ENCODE measurements at regions not wholly inside any gene's neighbourhood (a gene's known extent, or its start where the extent isn't known, plus 50 kb on each side); places are given as distances from the start of the nearest gene placed in this dataset.

DNA sequence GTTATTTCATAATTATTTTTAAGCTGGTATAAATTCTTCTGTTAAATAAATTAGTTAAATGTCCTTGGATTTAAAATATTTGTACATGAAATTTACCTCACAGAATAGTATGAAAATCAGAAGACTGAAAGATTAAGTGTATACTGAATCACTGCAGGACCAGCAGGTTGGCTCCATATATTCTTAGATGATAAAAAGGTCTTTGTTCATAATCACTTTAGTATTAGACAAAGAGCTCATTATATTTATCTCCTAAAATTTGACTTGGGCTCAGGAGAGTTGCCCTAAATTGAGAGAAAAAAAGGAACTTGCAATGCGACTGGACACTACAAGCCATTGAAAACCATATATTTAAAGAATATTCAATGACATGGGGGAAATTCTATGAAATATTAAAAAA, 766.4 kb upstream of the CITED2 start:
- Histone ChIP-seq H3K36me3 (ENCODE audit: insufficient read depth, insufficient read length, low read length) (no peaks in the 10 kb centered on the region), H3K9ac (ENCODE audit: insufficient read length, low read depth) (no peak overlapping the region), H3K4me3 (ENCODE audit: insufficient read length, low read depth) (no peak overlapping the region), H3K4me1 (ENCODE audit: insufficient read depth, insufficient read length) (no peaks in the 10 kb centered on the region), H3K9me3 (ENCODE audit: insufficient read depth, low read length) (no peaks in the 10 kb centered on the region), H3K27me3 (ENCODE audit: insufficient read depth, insufficient read length) (no peaks in the 10 kb centered on the region)
- TF ChIP-seq YY1 (IDR thresholded peaks at IDR 0.05; ENCODE audit: insufficient read depth, insufficient read length), result no peak
- TF ChIP-seq ZNF274 (IDR thresholded peaks at IDR 0.05; ENCODE audit: low read depth, low read length), result no peak
- TF ChIP-seq SUZ12 (IDR thresholded peaks at IDR 0.05; ENCODE audit: extremely low read depth, insufficient read depth, insufficient read length), result no peak
- DNase-seq (ENCODE audit: low read depth, low spot score), result no peak

DNA sequence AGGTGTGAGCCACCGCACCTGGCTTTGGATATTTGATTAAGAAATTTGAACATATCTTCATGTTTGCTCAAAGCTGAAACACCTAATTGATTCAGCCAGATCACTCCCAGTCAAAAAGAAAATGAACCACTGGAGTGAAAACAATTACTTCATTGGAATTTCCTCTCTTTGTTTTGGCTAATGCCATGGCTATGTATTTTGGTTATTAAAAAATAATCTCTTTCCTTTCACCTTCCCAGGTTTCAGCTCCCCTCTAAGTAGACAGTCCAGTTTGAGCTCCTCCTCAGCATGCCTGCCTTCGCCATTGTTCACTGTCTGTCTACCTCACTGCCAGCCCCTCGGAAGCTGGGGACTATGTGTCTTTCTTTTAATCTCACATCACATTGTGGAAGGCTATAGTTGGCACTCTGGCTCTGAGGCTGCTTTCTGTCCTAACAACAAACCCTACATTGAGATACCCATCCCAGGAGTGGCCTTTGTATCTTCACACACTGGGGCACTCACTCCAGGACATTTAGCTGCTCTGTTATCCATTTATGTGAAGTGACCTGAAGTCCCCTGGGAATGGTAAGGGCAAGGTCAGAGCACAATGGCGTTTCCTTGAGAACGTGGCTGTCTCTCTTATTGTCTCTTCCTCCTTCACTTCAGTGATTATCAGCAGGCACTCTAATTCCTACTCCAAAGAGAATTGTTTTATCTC, 764.0 kb upstream of the CITED2 start:
- no peak for TF ChIP-seq SUZ12 (IDR thresholded peaks at IDR 0.05; ENCODE audit: extremely low read depth, insufficient read depth, insufficient read length)
- TF ChIP-seq YY1 (IDR thresholded peaks at IDR 0.05; ENCODE audit: insufficient read depth, insufficient read length), result no peak
- no peak for TF ChIP-seq ZNF274 (IDR thresholded peaks at IDR 0.05; ENCODE audit: low read depth, low read length)
- Histone ChIP-seq H3K27me3 (ENCODE audit: insufficient read depth, insufficient read length) (no peaks in the 10 kb centered on the region), H3K36me3 (ENCODE audit: insufficient read depth, insufficient read length, low read length) (no peaks in the 10 kb centered on the region), H3K9me3 (ENCODE audit: insufficient read depth, low read length) (no peaks in the 10 kb centered on the region), H3K4me1 (ENCODE audit: insufficient read depth, insufficient read length) (no peaks in the 10 kb centered on the region), H3K9ac (ENCODE audit: insufficient read length, low read depth) (no peak overlapping the region), H3K4me3 (ENCODE audit: insufficient read length, low read depth) (no peak overlapping the region)
- DNase-seq (ENCODE audit: low read depth, low spot score), result no peak

DNA sequence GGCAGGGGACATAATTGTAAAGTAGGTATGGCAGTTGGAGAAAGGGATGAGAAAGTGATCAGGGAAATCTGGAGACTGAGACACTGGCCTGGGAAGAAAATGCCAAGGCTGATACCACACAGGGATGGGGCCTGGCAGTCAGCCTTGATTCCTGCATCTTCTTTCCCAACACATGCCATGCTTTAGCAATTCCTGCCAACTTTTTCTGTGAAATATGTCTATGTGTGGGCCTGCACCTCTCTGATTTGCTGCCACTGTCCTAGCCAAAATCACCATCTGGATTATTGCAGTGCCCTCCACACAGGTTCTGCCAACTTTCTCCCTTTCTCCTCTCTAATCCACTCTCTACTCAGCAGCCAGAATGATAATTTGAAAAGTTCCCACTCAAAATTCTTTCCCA, 759.8 kb upstream of the CITED2 start:
- no peaks in the 10 kb centered on the region; the same call in 1 of the 2 replicates for H3K9me3 ChIP-seq (ENCODE audit: insufficient read depth, low read length)
- no peaks in the 10 kb centered on the region for H3K4me1 ChIP-seq (ENCODE audit: insufficient read depth, insufficient read length)
- H3K27me3 ChIP-seq (ENCODE audit: insufficient read depth, insufficient read length), result no peaks in the 10 kb centered on the region
- no peak for TF ChIP-seq YY1 (IDR thresholded peaks at IDR 0.05; ENCODE audit: insufficient read depth, insufficient read length)
- no peak for TF ChIP-seq SUZ12 (IDR thresholded peaks at IDR 0.05; ENCODE audit: extremely low read depth, insufficient read depth, insufficient read length)
- TF ChIP-seq ZNF274 (IDR thresholded peaks at IDR 0.05; ENCODE audit: low read depth, low read length), result no peak
- DNase-seq (ENCODE audit: low read depth, low spot score), result no peak
- H3K9ac ChIP-seq (ENCODE audit: insufficient read length, low read depth), result no peak overlapping the region
- H3K4me3 ChIP-seq (ENCODE audit: insufficient read length, low read depth), result no peak overlapping the region
- no peaks in the 10 kb centered on the region for H3K36me3 ChIP-seq (ENCODE audit: insufficient read depth, insufficient read length, low read length)

DNA sequence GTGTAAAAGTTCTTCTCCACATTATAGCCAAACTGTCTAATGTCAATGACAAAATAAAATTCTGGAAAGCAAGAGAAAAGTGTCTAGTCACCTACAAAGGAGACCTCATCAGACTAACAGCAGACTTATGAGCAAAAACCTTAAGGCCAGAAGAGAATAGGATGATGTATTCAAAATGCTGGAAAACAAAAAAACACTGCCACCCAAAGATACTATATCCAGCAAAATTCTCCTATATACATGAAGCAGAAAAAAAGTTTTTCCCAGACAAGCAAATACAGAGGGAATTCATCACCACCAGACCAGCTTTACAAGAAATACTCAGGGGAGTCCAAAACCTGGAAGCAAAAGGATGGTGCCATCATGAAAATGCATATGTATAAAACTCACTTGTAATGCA, 755.6 kb upstream of the CITED2 start:
- H3K9ac ChIP-seq (ENCODE audit: insufficient read length, low read depth), result no peak overlapping the region
- H3K27me3 ChIP-seq (ENCODE audit: insufficient read depth, insufficient read length), result no peaks in the 10 kb centered on the region
- TF ChIP-seq SUZ12 (IDR thresholded peaks at IDR 0.05; ENCODE audit: extremely low read depth, insufficient read depth, insufficient read length), result no peak
- TF ChIP-seq YY1 (IDR thresholded peaks at IDR 0.05; ENCODE audit: insufficient read depth, insufficient read length), result no peak
- no peak for TF ChIP-seq ZNF274 (IDR thresholded peaks at IDR 0.05; ENCODE audit: low read depth, low read length)
- no peak for DNase-seq (ENCODE audit: low read depth, low spot score)
- H3K9me3 ChIP-seq (ENCODE audit: insufficient read depth, low read length), result no peaks in the 10 kb centered on the region; the same call in 1 of the 2 replicates
- no peak overlapping the region for H3K4me3 ChIP-seq (ENCODE audit: insufficient read length, low read depth)
- H3K36me3 ChIP-seq (ENCODE audit: insufficient read depth, insufficient read length, low read length), result no peaks in the 10 kb centered on the region
- no peaks in the 10 kb centered on the region for H3K4me1 ChIP-seq (ENCODE audit: insufficient read depth, insufficient read length)

DNA sequence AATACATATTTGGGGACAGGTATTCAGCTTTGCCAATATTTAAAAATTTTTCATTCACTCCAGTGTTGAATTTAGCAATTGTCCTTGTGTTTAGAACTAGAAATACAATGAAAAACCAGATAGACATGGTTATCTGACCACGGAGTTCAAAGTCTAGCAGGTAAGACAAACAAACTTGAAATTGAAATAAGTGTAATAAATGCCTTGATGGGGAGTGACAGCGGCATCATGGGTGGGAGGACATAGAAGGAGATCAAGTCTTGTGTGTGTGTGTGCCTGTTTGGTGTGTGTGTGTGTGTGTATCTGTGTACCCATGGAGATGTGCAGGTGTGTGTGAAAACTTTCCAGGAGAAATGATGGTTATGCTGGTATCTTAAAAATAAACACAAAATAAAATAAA, 750.0 kb upstream of the CITED2 start:
- Histone ChIP-seq H3K4me3 (ENCODE audit: insufficient read length, low read depth) (no peak overlapping the region), H3K36me3 (ENCODE audit: insufficient read depth, insufficient read length, low read length) (no peaks in the 10 kb centered on the region), H3K9me3 (ENCODE audit: insufficient read depth, low read length) (no peaks in the 10 kb centered on the region; the same call in 1 of the 2 replicates), H3K4me1 (ENCODE audit: insufficient read depth, insufficient read length) (no peaks in the 10 kb centered on the region), H3K27me3 (ENCODE audit: insufficient read depth, insufficient read length) (no peaks in the 10 kb centered on the region), H3K9ac (ENCODE audit: insufficient read length, low read depth) (no peak overlapping the region)
- TF ChIP-seq SUZ12 (IDR thresholded peaks at IDR 0.05; ENCODE audit: extremely low read depth, insufficient read depth, insufficient read length), result no peak
- TF ChIP-seq YY1 (IDR thresholded peaks at IDR 0.05; ENCODE audit: insufficient read depth, insufficient read length), result no peak
- no peak for DNase-seq (ENCODE audit: low read depth, low spot score)

DNA sequence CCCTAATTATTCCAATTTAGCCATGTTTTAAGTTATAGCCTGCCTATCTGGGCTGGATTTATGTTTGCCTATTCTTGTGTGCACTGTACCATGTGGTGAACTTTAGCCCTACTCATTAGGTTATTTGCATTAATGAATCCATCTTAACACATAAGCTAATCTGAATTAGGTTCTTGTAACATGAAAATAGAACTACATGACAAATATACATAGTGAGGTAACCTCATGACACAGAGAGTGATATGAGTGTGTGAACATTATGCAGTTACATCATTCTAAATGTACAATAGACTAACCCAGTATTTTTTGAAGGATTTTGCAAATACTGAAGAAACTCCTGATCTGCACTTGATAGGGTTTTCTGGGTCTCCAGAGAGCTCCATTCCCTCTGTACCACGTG, 733.7 kb upstream of the CITED2 start:
- no peaks in the 10 kb centered on the region for H3K4me1 ChIP-seq (ENCODE audit: insufficient read depth, insufficient read length)
- H3K27me3 ChIP-seq (ENCODE audit: insufficient read depth, insufficient read length), result no peaks in the 10 kb centered on the region
- no peak for TF ChIP-seq SUZ12 (IDR thresholded peaks at IDR 0.05; ENCODE audit: extremely low read depth, insufficient read depth, insufficient read length)
- no peak for TF ChIP-seq YY1 (IDR thresholded peaks at IDR 0.05; ENCODE audit: insufficient read depth, insufficient read length)
- H3K9me3 ChIP-seq (ENCODE audit: insufficient read depth, low read length), result no peaks in the 10 kb centered on the region
- no peak overlapping the region for H3K9ac ChIP-seq (ENCODE audit: insufficient read length, low read depth)
- H3K4me3 ChIP-seq (ENCODE audit: insufficient read length, low read depth), result no peak overlapping the region
- no peak for DNase-seq (ENCODE audit: low read depth, low spot score)
- no peaks in the 10 kb centered on the region for H3K36me3 ChIP-seq (ENCODE audit: insufficient read depth, insufficient read length, low read length)

DNA sequence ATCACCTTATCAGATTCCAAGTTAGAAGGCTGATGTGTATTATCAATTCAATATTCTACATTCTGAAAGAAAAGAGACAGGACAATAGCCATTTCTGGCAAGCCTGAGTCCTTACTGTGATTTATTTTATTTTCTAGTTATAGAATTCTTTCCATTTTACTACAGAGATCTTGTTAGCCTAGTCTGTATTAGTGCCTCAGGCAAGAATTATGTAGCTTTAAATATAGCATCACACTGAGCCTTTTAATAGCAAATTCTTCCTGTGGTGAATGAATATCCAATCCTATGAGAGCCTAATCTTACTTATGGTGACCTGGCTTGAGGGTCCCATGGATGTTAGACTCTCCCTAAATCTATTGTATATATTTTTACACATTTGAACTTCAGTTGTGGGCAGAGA, 732.8 kb upstream of the CITED2 start:
- DNase-seq (ENCODE audit: low read depth, low spot score), result no peak
- no peaks in the 10 kb centered on the region for H3K36me3 ChIP-seq (ENCODE audit: insufficient read depth, insufficient read length, low read length)

More for the DNA sequence above, 732.8 kb upstream of the CITED2 start:
- no peaks in the 10 kb centered on the region for H3K9me3 ChIP-seq (ENCODE audit: insufficient read depth, low read length)
- H3K27me3 ChIP-seq (ENCODE audit: insufficient read depth, insufficient read length), result no peaks in the 10 kb centered on the region
- no peak for TF ChIP-seq ZNF274 (IDR thresholded peaks at IDR 0.05; ENCODE audit: low read depth, low read length)
- H3K4me3 ChIP-seq (ENCODE audit: insufficient read length, low read depth), result no peak overlapping the region
- no peaks in the 10 kb centered on the region for H3K4me1 ChIP-seq (ENCODE audit: insufficient read depth, insufficient read length)
- no peak overlapping the region for H3K9ac ChIP-seq (ENCODE audit: insufficient read length, low read depth)
